Activated CD8-positive, alpha-beta memory T cell treated with anti-CD3 and anti-CD28 coated beads for 48 hours (primary cell): ENCODE measurements at regions not wholly inside any gene's neighbourhood (a gene's known extent, or its start where the extent isn't known, plus 50 kb on each side); places are given as distances from the start of the nearest gene placed in this dataset.

Experiments used
- DNase-seq, 3 experiments: peaks; one replicate each; pipeline ENCODE4 v3.0.0-alpha.2; 2020; ENCODE audit warnings: low read depth in 2 of 3, low spot score in 2 of 3

- DNase-seq: no peak
These were observed 209.2 kb upstream of the TNRC6C start for GRCh38 chr17:77749321-77749751.

GRCh38 chr17:77749989-77750388 is 208.5 kb upstream of the TNRC6C start:
- no peak for DNase-seq

GRCh38 chr17:77750427-77751043 is 208.0 kb upstream of the TNRC6C start:
- DNase-seq: no peak

- DNase-seq: no peak
These were observed 205.3 kb upstream of the TNRC6C start for GRCh38 chr17:77753246-77753645.

- DNase-seq: no peak
These were observed 204.7 kb upstream of the TNRC6C start for GRCh38 chr17:77753691-77754245.

- DNase-seq: no peak
These were observed 203.5 kb upstream of the TNRC6C start for GRCh38 chr17:77754956-77755355.

- DNase-seq: no peak
These were observed 203.0 kb upstream of the TNRC6C start for GRCh38 chr17:77755410-77755963.

GRCh38 chr17:77756028-77756427 is 202.5 kb upstream of the TNRC6C start:
- DNase-seq: no peak

- no peak for DNase-seq
These were observed 201.5 kb upstream of the TNRC6C start for GRCh38 chr17:77756846-77757560.

GRCh38 chr17:77757561-77757898 is 201.0 kb upstream of the TNRC6C start:
- DNase-seq: no peak

GRCh38 chr17:77763023-77763422 is 195.5 kb upstream of the TNRC6C start:
- no peak for DNase-seq

GRCh38 chr17:77763575-77763974 is 194.9 kb upstream of the TNRC6C start:
- DNase-seq: no peak

- DNase-seq: no peak
These were observed 193.2 kb upstream of the TNRC6C start for GRCh38 chr17:77765292-77765691.

GRCh38 chr17:77767148-77767547 is 191.4 kb upstream of the TNRC6C start:
- DNase-seq: no peak

- no peak for DNase-seq
These were observed 190.2 kb upstream of the TNRC6C start for GRCh38 chr17:77768248-77768852.

GRCh38 chr17:77769215-77769614 is 189.3 kb upstream of the TNRC6C start:
- DNase-seq: no peak

GRCh38 chr17:77769762-77770161 is 188.7 kb upstream of the TNRC6C start:
- DNase-seq: no peak

- no peak for DNase-seq
These were observed 188.0 kb upstream of the TNRC6C start for GRCh38 chr17:77770331-77771105.

GRCh38 chr17:77771145-77771544 is 187.4 kb upstream of the TNRC6C start:
- no peak for DNase-seq

- DNase-seq: no peak
These were observed 186.9 kb upstream of the TNRC6C start for GRCh38 chr17:77771587-77771986.

- no peak for DNase-seq
These were observed 186.5 kb upstream of the TNRC6C start for GRCh38 chr17:77771998-77772397.
